ENCODE measurements at regions not wholly inside any gene's neighbourhood (a gene's known extent, or its start where the extent isn't known, plus 50 kb on each side); places are given as distances from the start of the nearest gene placed in this dataset.

GRCh38 chr3:189494632-189495031, 136.6 kb upstream of the TP63 start:
- DNase-seq = no peak
- Histone ChIP-seq H3K27me3 (ENCODE audit: insufficient read depth, low read length, poor library complexity, severe bottlenecking) (no peaks in the 10 kb centered on the region), H3K27ac (ENCODE audit: low read depth, low read length) (no peak overlapping the region), H3K4me3 (ENCODE audit: low read length) (no peak overlapping the region), H3K36me3 (ENCODE audit: insufficient read depth, low read length) (no peaks in the 10 kb centered on the region), H3K4me1 (ENCODE audit: insufficient read depth, low read length) (no peaks in the 10 kb centered on the region), H3K9me3 (ENCODE audit: low read length) (no peaks in the 10 kb centered on the region)
- no peak overlapping the region for H3K4me3 Mint-ChIP-seq
- no peak overlapping the region for H3K27ac Mint-ChIP-seq
- H3K4me1 Mint-ChIP-seq = no peaks in the 10 kb centered on the region
- ChIA-PET CTCF (no interaction called here), POLR2A (no interaction called here)
- no peaks in the 10 kb centered on the region for H3K36me3 Mint-ChIP-seq
- H3K9me3 Mint-ChIP-seq = no peaks in the 10 kb centered on the region
- no peaks in the 10 kb centered on the region for H3K27me3 Mint-ChIP-seq

- Histone ChIP-seq H3K27me3 (ENCODE audit: insufficient read depth, low read length, poor library complexity, severe bottlenecking) (no peaks in the 10 kb centered on the region), H3K4me3 (ENCODE audit: low read length) (no peak overlapping the region), H3K4me1 (ENCODE audit: insufficient read depth, low read length) (no peaks in the 10 kb centered on the region), H3K9me3 (ENCODE audit: low read length) (no peaks in the 10 kb centered on the region), H3K36me3 (ENCODE audit: insufficient read depth, low read length) (no peaks in the 10 kb centered on the region), H3K27ac (ENCODE audit: low read depth, low read length) (no peak overlapping the region)
- no peak for DNase-seq
- ChIA-PET POLR2A (no interaction called here), CTCF (no interaction called here)
- H3K27me3 Mint-ChIP-seq = no peaks in the 10 kb centered on the region
- peaks cover 5 to 7% (median 6%) of the 10 kb centered on the region in 3 donors for H3K4me1 Mint-ChIP-seq
- peaks cover 0 to 7% (median 2%) of the 10 kb centered on the region in 5 donors for H3K9me3 Mint-ChIP-seq
- H3K4me3 Mint-ChIP-seq = no peak overlapping the region
- no peak overlapping the region for H3K27ac Mint-ChIP-seq
- peaks cover 0 to 3% (median 0%) of the 10 kb centered on the region in 3 donors for H3K36me3 Mint-ChIP-seq
These were observed 134.6 kb upstream of the TP63 start for GRCh38 chr3:189496375-189497138.

DNA sequence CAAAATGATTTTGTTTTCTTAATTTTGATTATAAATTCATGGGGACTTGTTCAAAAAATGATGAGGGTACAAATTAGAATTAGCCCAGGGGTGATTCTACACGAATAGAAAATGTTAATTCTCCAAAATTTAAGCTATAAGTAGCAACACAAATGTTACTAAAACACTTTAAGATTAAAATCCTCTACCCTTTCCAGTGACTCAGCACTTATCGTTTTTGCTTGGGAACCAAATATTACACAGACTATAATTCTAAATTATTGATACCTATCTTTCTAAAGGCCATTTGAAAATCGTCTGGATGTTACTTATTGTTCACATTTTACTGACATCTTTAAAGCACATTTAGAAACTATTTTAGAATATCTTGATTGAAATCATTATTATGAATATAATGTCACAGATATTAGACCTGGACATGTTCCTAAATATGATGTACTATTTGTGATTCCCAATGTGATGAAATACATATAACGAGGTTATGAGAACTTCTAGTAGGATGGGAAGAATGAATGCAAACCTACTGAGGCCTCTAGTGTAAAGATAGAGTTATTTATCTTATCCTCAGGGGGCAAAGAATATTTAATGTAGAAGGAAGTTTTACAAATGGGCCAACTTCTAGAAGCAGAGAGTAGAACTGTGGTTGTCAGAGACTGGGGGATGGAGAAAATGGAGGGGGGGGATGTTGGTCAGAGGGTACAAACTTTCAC, 132.0 kb upstream of the TP63 start:
- H3K36me3 ChIP-seq (ENCODE audit: insufficient read depth, low read length) = no peaks in the 10 kb centered on the region
- no peak overlapping the region for H3K4me3 ChIP-seq (ENCODE audit: low read length)
- Mint-ChIP-seq H3K9me3 (peaks cover 0 to 7% (median 2%) of the 10 kb centered on the region in 5 donors), H3K4me3 (no peak overlapping the region), H3K27me3 (no peaks in the 10 kb centered on the region), H3K27ac (no peak overlapping the region), H3K4me1 (peaks cover 17 to 27% (median 20%) of the 10 kb centered on the region in 3 donors), H3K36me3 (peaks cover 0 to 3% (median 0%) of the 10 kb centered on the region in 3 donors)
- no peak for DNase-seq
- POLR2A ChIA-PET = no interaction called here
- H3K9me3 ChIP-seq (ENCODE audit: low read length) = no peaks in the 10 kb centered on the region
- CTCF ChIA-PET = no interaction called here
- no peaks in the 10 kb centered on the region for H3K27me3 ChIP-seq (ENCODE audit: insufficient read depth, low read length, poor library complexity, severe bottlenecking)
- H3K4me1 ChIP-seq (ENCODE audit: insufficient read depth, low read length) = no peaks in the 10 kb centered on the region
- no peak overlapping the region for H3K27ac ChIP-seq (ENCODE audit: low read depth, low read length)

DNA sequence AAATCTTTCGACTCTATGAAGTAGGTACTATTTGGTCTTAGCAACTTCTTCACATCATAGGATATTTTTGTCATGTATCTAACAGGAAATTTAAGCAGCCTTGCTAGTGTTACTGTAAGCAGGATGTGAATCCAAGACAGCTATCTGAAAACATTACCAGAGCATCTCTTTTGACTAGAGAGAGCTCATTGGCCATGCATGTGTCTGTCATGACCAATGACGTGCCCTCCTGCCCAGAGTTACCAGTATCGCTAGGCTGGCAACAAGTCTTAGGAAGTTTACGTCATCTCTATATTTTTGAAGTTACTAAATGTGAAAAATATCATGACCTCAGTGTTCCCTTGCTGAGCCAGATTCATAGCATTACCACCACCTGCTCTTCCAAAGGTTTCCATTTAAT, 130.9 kb upstream of the TP63 start:
- Histone ChIP-seq H3K36me3 (ENCODE audit: insufficient read depth, low read length) (no peaks in the 10 kb centered on the region), H3K27ac (ENCODE audit: low read depth, low read length) (no peak overlapping the region), H3K9me3 (ENCODE audit: low read length) (no peaks in the 10 kb centered on the region), H3K4me3 (ENCODE audit: low read length) (no peak overlapping the region), H3K27me3 (ENCODE audit: insufficient read depth, low read length, poor library complexity, severe bottlenecking) (no peaks in the 10 kb centered on the region), H3K4me1 (ENCODE audit: insufficient read depth, low read length) (no peaks in the 10 kb centered on the region)
- Mint-ChIP-seq H3K36me3 (peaks cover 0 to 3% (median 0%) of the 10 kb centered on the region in 3 donors), H3K27ac (no peak overlapping the region), H3K27me3 (no peaks in the 10 kb centered on the region), H3K9me3 (peaks cover 0 to 7% (median 2%) of the 10 kb centered on the region in 5 donors), H3K4me3 (no peak overlapping the region), H3K4me1 (peaks cover 17 to 27% (median 20%) of the 10 kb centered on the region in 3 donors)
- CTCF ChIA-PET = no interaction called here
- DNase-seq = no peak
- POLR2A ChIA-PET = no interaction called here

- Histone ChIP-seq H3K9me3 (ENCODE audit: low read length) (no peaks in the 10 kb centered on the region), H3K4me3 (ENCODE audit: low read length) (no peak overlapping the region)
- CTCF ChIA-PET = no interaction called here
These were observed 130.2 kb upstream of the TP63 start for GRCh38 chr3:189500798-189501495.

GRCh38 chr3:189502256-189502655, 128.9 kb upstream of the TP63 start:
- ChIA-PET CTCF (interaction anchor here (1.0 kb wide), 1 partner anchor 13 kb away, joined by 3 read pairs; no protein-coding TSS in a partner anchor), POLR2A (no interaction called here)
- Histone ChIP-seq H3K4me3 (ENCODE audit: low read length) (no peak overlapping the region), H3K27ac (ENCODE audit: low read depth, low read length) (no peak overlapping the region), H3K36me3 (ENCODE audit: insufficient read depth, low read length) (no peaks in the 10 kb centered on the region), H3K9me3 (ENCODE audit: low read length) (no peaks in the 10 kb centered on the region), H3K27me3 (ENCODE audit: insufficient read depth, low read length, poor library complexity, severe bottlenecking) (no peaks in the 10 kb centered on the region), H3K4me1 (ENCODE audit: insufficient read depth, low read length) (no peaks in the 10 kb centered on the region)
- Mint-ChIP-seq H3K9me3 (peaks cover 0 to 7% (median 2%) of the 10 kb centered on the region in 5 donors), H3K27ac (no peak overlapping the region), H3K4me3 (peak overlapping the region in 4 of 7 donors; percentile 1 to 39 (median 24)), H3K4me1 (peaks cover 17 to 27% (median 20%) of the 10 kb centered on the region in 3 donors), H3K27me3 (no peaks in the 10 kb centered on the region), H3K36me3 (peaks cover 0 to 3% (median 0%) of the 10 kb centered on the region in 3 donors)
- no peak for DNase-seq

More at GRCh38 chr3:189500798-189501495, 130.2 kb upstream of the TP63 start:
- H3K36me3 ChIP-seq (ENCODE audit: insufficient read depth, low read length) = no peaks in the 10 kb centered on the region
- no peaks in the 10 kb centered on the region for H3K27me3 ChIP-seq (ENCODE audit: insufficient read depth, low read length, poor library complexity, severe bottlenecking)
- no peak for DNase-seq
- POLR2A ChIA-PET = no interaction called here
- H3K27ac ChIP-seq (ENCODE audit: low read depth, low read length) = no peak overlapping the region
- H3K4me1 ChIP-seq (ENCODE audit: insufficient read depth, low read length) = no peaks in the 10 kb centered on the region
- no peaks in the 10 kb centered on the region for H3K27me3 Mint-ChIP-seq
- no peak overlapping the region for H3K4me3 Mint-ChIP-seq
- peak overlapping the region in 6 of 8 donors; percentile 36 to 97 (median 70) for H3K27ac Mint-ChIP-seq
- H3K36me3 Mint-ChIP-seq = peaks cover 0 to 3% (median 0%) of the 10 kb centered on the region in 3 donors
- peaks cover 0 to 7% (median 2%) of the 10 kb centered on the region in 5 donors for H3K9me3 Mint-ChIP-seq
- H3K4me1 Mint-ChIP-seq = peaks cover 17 to 27% (median 20%) of the 10 kb centered on the region in 3 donors

DNA sequence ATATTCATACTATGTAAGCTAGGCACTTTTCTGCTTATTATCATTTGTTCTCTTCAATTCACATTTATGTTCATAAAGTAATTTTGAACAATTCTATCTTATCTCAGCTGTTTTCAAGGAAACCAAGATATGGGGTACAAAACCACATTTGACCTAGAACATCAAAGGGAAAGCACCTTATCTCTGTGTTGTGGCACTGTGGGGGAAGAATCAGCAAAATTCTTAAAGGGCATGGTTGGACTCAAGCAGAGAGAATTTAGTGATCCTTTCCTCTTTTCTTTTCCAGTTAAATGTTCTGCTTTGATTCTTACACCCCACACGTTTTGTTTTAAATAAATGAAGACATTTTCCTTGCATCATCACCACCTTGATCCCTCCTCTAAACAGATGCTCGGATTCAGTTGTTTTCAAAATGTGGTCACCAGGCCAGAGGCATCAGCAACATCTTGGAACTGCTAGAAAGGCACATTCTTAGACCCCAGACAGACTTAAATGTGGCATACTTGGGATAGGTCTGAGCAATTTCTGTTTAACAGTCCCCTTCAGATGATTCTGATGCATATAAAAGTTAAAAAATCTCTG, 128.4 kb upstream of the TP63 start:
- Mint-ChIP-seq H3K9me3 (peaks cover 0 to 7% (median 2%) of the 10 kb centered on the region in 5 donors), H3K27ac (peak overlapping the region in 3 of 8 donors; percentile 44 to 64 (median 55)), H3K36me3 (peaks cover 0 to 3% (median 0%) of the 10 kb centered on the region in 3 donors), H3K4me1 (peaks cover 17 to 27% (median 20%) of the 10 kb centered on the region in 3 donors), H3K4me3 (peak overlapping the region in 2 of 7 donors; percentile 12 to 47), H3K27me3 (no peaks in the 10 kb centered on the region)
- Histone ChIP-seq H3K4me3 (ENCODE audit: low read length) (no peak overlapping the region), H3K36me3 (ENCODE audit: insufficient read depth, low read length) (no peaks in the 10 kb centered on the region), H3K4me1 (ENCODE audit: insufficient read depth, low read length) (no peaks in the 10 kb centered on the region), H3K27ac (ENCODE audit: low read depth, low read length) (no peak overlapping the region), H3K27me3 (ENCODE audit: insufficient read depth, low read length, poor library complexity, severe bottlenecking) (no peaks in the 10 kb centered on the region), H3K9me3 (ENCODE audit: low read length) (no peaks in the 10 kb centered on the region)
- ChIA-PET CTCF (interaction anchor here (1.0 kb wide), 1 partner anchor 14 kb away, joined by 3 read pairs; no protein-coding TSS in a partner anchor), POLR2A (no interaction called here)
- DNase-seq = peak in 1 of 5 donors; percentile 11

Measured in CD8-positive, alpha-beta memory T cell (primary cell).